ENCODE measurements at regions not wholly inside any gene's neighbourhood (a gene's known extent, or its start where the extent isn't known, plus 50 kb on each side); places are given as distances from the start of the nearest gene placed in this dataset.

DNA sequence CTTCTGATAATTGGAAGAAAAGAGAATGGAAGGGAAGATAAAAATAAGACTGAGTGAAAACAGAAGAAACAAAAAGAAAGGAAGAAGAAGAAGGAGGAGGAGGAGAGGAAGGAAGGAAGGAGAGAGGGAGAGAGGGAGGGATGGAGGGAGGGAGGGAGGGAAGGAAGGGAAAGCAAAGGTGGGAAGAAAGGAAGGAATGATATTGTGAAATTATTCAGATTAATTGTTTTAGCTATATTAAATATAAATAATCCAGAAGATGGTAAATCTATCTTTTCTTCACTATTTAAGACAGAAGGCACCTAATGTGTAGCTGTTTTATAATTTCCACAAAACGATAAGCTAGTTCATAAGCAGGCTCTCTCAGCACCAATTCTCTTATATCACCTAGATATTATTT, 191.3 kb upstream of the LRRC7 start:
- Histone ChIP-seq H3K9ac (ENCODE audit: low read length) (no peak overlapping the region), H4K20me1 (ENCODE audit: insufficient read depth, low read length) (no peaks in the 10 kb centered on the region), H3K4me3 (ENCODE audit: low read depth, low read length, poor library complexity, severe bottlenecking) (no peak overlapping the region), H3K27ac (ENCODE audit: low read depth, low read length, poor library complexity, severe bottlenecking) (no peak overlapping the region), H3F3A (ENCODE audit: insufficient read depth, low read length) (no peaks in the 10 kb centered on the region), H3K9me3 (ENCODE audit: low read length) (no peaks in the 10 kb centered on the region), H3K27me3 (ENCODE audit: insufficient read depth, low read length) (no peaks in the 10 kb centered on the region), H3K9me2 (ENCODE audit: low read depth, low read length) (no peaks in the 10 kb centered on the region), H3K4me2 (ENCODE audit: low read length) (no peak overlapping the region), H3K4me1 (ENCODE audit: insufficient read depth, low read length, severe bottlenecking) (no peaks in the 10 kb centered on the region), H3K36me3 (ENCODE audit: insufficient read depth, low read length) (no peaks in the 10 kb centered on the region), H3K79me2 (ENCODE audit: insufficient read depth, low read length) (no peaks in the 10 kb centered on the region), H2AFZ (ENCODE audit: low read length) (no peak overlapping the region)
- TF ChIP-seq, protein P1, sequence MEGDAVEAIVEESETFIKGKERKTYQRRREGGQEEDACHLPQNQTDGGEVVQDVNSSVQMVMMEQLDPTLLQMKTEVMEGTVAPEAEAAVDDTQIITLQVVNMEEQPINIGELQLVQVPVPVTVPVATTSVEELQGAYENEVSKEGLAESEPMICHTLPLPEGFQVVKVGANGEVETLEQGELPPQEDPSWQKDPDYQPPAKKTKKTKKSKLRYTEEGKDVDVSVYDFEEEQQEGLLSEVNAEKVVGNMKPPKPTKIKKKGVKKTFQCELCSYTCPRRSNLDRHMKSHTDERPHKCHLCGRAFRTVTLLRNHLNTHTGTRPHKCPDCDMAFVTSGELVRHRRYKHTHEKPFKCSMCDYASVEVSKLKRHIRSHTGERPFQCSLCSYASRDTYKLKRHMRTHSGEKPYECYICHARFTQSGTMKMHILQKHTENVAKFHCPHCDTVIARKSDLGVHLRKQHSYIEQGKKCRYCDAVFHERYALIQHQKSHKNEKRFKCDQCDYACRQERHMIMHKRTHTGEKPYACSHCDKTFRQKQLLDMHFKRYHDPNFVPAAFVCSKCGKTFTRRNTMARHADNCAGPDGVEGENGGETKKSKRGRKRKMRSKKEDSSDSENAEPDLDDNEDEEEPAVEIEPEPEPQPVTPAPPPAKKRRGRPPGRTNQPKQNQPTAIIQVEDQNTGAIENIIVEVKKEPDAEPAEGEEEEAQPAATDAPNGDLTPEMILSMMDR (IDR thresholded peaks at IDR 0.05; ENCODE audit: low read length): no peak
- no peak for TF ChIP-seq EZH2 (IDR thresholded peaks at IDR 0.05; ENCODE audit: borderline replicate concordance, low read length)

DNA sequence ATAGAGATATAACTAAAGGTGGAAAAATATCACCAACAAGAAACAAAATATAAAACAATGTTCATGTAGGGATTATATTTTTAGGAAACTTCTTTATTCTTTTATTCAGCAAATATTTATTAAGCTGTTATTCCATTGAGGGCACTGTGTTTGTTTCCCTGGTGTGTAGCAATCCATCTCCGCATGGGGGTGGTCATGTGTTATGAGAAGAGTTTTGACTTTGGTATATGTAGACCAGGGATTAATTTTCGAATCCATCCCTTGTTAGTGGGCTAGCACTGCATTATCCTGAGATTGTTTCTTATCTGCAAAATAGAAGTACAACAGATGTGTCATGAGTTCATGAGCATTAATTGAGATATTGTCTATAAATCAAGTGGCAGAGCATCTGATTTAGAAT, 190.2 kb upstream of the LRRC7 start:
- Histone ChIP-seq H3K36me3 (ENCODE audit: insufficient read depth, low read length) (no peaks in the 10 kb centered on the region), H3K79me2 (ENCODE audit: insufficient read depth, low read length) (no peaks in the 10 kb centered on the region), H4K20me1 (ENCODE audit: insufficient read depth, low read length) (no peaks in the 10 kb centered on the region), H2AFZ (ENCODE audit: low read length) (no peak overlapping the region), H3K9ac (ENCODE audit: low read length) (no peak overlapping the region), H3K27ac (ENCODE audit: low read depth, low read length, poor library complexity, severe bottlenecking) (no peak overlapping the region), H3K27me3 (ENCODE audit: insufficient read depth, low read length) (no peaks in the 10 kb centered on the region), H3K4me1 (ENCODE audit: insufficient read depth, low read length, severe bottlenecking) (no peaks in the 10 kb centered on the region), H3K9me2 (ENCODE audit: low read depth, low read length) (no peaks in the 10 kb centered on the region), H3K4me3 (ENCODE audit: low read depth, low read length, poor library complexity, severe bottlenecking) (no peak overlapping the region), H3K9me3 (ENCODE audit: low read length) (no peaks in the 10 kb centered on the region), H3K4me2 (ENCODE audit: low read length) (no peak overlapping the region), H3F3A (ENCODE audit: insufficient read depth, low read length) (no peaks in the 10 kb centered on the region)
- TF ChIP-seq, protein P1 (IDR thresholded peaks at IDR 0.05; ENCODE audit: low read length): no peak
- TF ChIP-seq EZH2 (IDR thresholded peaks at IDR 0.05; ENCODE audit: borderline replicate concordance, low read length): no peak

DNA sequence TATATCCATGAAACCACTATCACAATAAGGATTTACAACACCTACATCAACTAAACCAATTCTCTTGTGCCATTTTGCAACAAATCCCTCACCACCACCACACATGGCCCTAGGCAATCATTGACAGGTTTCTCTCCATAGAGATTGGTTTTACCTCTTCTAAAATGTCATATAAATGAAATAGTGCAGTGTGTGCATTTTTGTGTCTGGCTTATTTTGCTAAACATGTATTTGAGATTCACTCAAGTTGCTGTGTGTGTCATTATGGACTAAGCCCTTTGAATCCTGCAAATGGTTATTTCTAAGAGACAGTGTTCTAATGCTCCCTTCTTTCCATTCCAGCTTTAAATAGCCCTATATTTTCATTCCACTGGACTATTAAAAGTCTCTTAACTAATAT, 179.7 kb upstream of the LRRC7 start:
- H3K4me3 ChIP-seq (ENCODE audit: low read depth, low read length, poor library complexity, severe bottlenecking): no peak overlapping the region
- no peaks in the 10 kb centered on the region for H3K4me1 ChIP-seq (ENCODE audit: insufficient read depth, low read length, severe bottlenecking)
- no peaks in the 10 kb centered on the region for H3F3A ChIP-seq (ENCODE audit: insufficient read depth, low read length)
- H3K4me2 ChIP-seq (ENCODE audit: low read length): no peak overlapping the region
- H3K9me2 ChIP-seq (ENCODE audit: low read depth, low read length): no peaks in the 10 kb centered on the region
- no peak overlapping the region for H3K27ac ChIP-seq (ENCODE audit: low read depth, low read length, poor library complexity, severe bottlenecking)
- TF ChIP-seq, protein P1 (IDR thresholded peaks at IDR 0.05; ENCODE audit: low read length): no peak
- TF ChIP-seq EZH2 (IDR thresholded peaks at IDR 0.05; ENCODE audit: borderline replicate concordance, low read length): no peak
- H4K20me1 ChIP-seq (ENCODE audit: insufficient read depth, low read length): no peaks in the 10 kb centered on the region
- H3K9ac ChIP-seq (ENCODE audit: low read length): no peak overlapping the region
- H2AFZ ChIP-seq (ENCODE audit: low read length): no peak overlapping the region
- no peaks in the 10 kb centered on the region for H3K9me3 ChIP-seq (ENCODE audit: low read length)
- no peaks in the 10 kb centered on the region for H3K36me3 ChIP-seq (ENCODE audit: insufficient read depth, low read length)
- H3K79me2 ChIP-seq (ENCODE audit: insufficient read depth, low read length): no peaks in the 10 kb centered on the region
- H3K27me3 ChIP-seq (ENCODE audit: insufficient read depth, low read length): no peaks in the 10 kb centered on the region
